ENCODE measurements at regions not wholly inside any gene's neighbourhood (a gene's known extent, or its start where the extent isn't known, plus 50 kb on each side); places are given as distances from the start of the nearest gene placed in this dataset.
"Not testable (repeated sequence)": the region's sequence is repeated elsewhere in the genome, so short reads cannot be mapped to it uniquely, and the experiment has no call there.

GRCh38 chrX:23458957-23459356 lies 124.3 kb downstream of the PTCHD1 start:
- DNase-seq = not testable (repeated sequence)

- no peak for DNase-seq
Observed at GRCh38 chrX:23465105-23465791, 130.6 kb downstream of the PTCHD1 start.

DNA sequence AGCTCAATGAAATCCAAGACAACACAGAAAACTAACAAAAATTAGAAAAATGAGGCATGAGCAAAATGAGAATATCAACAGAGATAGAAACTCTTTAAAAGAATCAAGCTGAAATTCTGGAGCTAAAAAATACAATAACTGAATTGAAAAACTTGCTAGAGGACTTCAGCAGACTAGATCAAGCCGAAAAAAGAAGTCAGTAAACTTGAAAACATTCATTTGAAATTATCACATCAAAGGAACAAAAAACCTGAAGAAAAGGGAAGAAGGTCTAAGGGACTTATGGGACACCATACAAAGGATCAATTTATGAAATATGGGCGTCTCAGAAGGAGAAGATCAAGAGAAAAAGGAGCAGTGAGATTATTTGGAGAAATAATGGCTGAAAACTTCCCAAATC lies 131.3 kb downstream of the PTCHD1 start:
- DNase-seq = no peak

- DNase-seq = no peak
Observed at GRCh38 chrX:23478056-23478455, 143.4 kb downstream of the PTCHD1 start.

DNA sequence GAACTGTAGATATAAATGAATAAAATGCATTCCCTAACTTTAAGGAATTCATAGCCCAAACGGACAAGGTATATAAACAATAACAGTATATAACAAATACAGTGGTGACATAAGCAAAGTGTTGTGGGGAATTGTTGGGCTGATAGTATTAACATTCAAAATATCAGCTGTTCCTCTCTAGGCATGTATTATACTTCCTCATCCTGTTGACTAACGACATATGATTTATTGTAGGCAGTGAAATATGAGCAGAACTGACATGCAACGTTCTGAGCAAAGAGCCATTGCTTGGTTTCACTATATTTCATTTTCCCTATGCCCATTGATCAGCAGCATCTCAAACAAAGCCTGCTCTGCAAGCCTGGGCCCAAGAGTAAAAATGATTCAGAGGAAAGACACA lies 143.9 kb downstream of the PTCHD1 start:
- no peak for DNase-seq

GRCh38 chrX:23482561-23482960 lies 147.9 kb downstream of the PTCHD1 start:
- no peak for DNase-seq

- DNase-seq = no peak
Observed at GRCh38 chrX:23483396-23483795, 148.7 kb downstream of the PTCHD1 start.

- no peak for DNase-seq
Observed at GRCh38 chrX:23493941-23494374, 159.3 kb downstream of the PTCHD1 start.

- DNase-seq = no peak
Observed at GRCh38 chrX:23494741-23495140, 160.1 kb downstream of the PTCHD1 start.

DNA sequence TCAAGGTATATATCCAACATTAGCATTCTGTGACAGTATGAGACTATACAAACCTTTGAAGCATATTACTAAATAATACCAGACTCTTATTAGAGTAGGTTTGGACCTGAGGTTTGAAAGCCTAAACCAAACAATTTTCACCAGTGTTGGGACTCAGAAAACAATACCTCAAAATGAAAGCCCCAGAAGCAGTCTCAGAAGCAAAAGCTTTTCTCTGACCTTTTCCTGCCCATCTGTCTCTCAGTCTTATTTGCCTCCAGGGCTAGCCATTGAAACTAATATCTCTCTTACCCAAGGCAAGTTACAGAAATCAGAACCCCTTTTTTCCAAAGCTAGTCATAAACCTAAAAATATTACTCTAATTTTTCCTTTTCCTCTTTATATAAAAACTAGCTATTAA lies 163.3 kb downstream of the PTCHD1 start:
- DNase-seq = no peak

GRCh38 chrX:23501974-23502373 lies 165.3 kb upstream of the PRDX4 start:
- no peak for DNase-seq

DNA sequence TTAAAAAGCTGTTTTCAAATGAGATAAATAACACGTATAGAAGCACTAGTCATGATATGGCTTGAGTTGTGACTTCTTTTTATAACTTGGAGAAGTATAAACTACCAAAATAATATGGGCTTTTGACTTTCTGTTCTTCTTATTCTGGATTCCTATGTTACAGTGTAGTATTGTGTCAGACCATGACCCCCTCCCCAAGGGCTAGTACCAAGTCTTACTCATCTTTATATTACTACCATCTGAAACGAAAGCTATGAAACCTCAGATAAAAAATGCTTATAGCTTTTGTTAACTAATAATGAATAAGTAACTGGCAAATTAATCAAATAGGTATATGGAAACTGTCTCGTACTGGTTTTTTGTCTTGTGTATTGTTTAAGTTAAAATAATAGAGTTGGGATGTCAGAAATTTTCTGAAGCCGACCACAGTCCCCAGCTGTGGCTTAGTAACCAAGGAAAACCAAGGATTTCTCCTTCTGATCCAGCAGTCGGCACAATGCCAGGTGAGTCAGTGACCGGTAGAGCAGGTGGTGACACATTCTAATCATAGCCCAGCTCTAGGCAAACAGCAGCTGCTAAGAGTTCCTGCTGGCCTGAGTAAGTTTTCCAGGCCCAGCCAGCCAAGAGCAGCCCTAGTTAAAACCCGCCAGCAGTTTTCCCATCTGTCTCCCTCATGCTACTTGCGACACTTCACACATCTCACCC lies 163.3 kb upstream of the PRDX4 start:
- no peak for DNase-seq

DNA sequence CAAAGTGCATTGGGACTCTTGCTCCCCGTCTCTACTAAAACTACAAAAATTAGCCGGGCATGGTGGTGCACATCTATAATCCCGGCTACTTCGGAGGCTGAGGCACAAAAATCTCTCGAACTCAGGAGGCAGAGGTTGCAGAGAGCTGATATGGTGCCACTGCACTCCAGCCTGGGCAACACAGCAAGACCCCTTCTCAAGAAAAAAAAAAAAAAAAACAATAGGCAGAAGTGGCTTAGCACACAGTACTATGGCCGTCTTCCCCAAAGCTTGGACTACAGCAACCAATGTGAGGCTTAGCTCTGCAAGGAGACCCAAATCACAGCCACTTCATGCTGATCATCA lies 162.8 kb upstream of the PRDX4 start:
- no peak for DNase-seq

- no peak for DNase-seq
Observed at GRCh38 chrX:23504895-23505294, 162.4 kb upstream of the PRDX4 start.

DNA sequence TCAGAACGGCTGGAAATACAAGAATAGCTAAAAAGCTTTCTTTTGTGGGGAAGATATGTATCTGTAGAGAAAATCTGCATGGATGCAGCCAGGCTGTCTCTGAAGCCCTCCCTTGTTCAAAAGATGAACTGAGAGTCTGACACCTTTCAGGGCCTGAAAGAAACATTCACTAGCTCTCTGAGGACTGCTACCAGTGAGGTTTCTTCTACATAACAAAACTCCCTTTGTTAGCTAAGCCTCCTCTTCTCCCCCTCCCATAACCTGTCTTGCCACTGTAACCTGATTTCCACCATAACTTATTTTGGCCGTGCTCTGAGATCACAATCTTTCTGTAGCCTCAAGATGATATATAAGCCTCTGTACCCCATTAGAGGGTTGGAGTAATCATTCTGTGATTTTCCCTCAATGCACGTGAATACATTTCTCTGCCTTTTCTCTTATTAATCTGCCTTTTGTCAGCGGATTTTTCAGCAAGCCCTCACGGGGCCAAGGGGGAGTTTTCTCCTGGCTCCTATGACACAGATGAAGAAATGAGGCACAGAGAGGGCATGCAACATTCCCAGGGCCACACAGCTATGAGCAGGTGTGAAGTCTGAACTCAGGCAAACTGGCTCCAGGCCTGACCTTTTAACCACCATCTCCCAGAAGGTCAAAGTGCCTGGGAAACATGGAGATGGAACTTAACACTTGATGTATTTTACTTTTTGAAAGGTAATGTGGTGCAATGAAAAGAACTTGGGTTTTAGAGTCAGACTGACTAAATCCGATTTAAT lies 161.6 kb upstream of the PRDX4 start:
- no peak for DNase-seq

- no peak for DNase-seq
Observed at GRCh38 chrX:23509256-23509655, 158.0 kb upstream of the PRDX4 start.

DNA sequence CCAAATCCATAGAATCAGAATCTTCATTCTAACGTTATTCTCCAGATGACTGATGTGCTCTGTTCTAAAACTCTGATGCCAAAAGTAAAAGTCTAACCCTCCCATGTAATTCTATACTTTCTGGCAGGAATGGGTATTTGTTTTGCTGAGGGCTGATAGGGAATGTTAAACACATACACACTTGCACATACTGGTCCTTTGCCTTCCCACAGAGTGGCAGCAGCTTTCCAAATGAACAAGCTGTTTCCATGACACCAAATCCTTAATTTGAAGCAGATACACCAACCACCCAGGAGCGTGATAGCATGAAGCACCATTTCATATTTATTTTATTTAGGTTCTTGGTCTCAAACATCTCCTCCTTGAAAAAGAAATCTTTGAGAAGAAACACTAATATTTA lies 155.5 kb upstream of the PRDX4 start:
- DNase-seq = no peak

- DNase-seq = no peak
Observed at GRCh38 chrX:23513121-23513520, 154.2 kb upstream of the PRDX4 start.

GRCh38 chrX:23514082-23514481 lies 153.2 kb upstream of the PRDX4 start:
- DNase-seq = no peak

- DNase-seq = no peak
Observed at GRCh38 chrX:23515028-23515427, 152.3 kb upstream of the PRDX4 start.

- not testable (repeated sequence) for DNase-seq
Observed at GRCh38 chrX:23523026-23523657, 144.2 kb upstream of the PRDX4 start.

DNA sequence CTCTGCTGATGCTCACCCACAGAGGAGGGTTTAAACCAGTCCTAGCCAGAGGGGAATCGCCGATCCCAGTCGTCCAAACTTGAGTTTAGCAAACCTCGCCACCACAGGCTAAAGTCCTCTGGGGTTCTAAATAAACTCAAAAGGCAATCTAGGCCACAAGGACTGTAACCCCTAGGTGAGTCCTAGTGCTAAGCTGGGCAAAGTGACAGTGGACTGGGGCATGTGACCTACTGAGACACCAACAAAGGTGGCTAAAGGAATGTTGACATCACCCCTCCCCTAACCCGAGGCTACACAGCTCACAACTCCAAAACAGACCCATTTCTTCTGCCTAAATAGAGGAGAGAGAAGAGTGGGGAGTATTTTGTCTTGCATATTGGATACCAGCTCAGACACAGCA lies 142.8 kb upstream of the PRDX4 start:
- DNase-seq = no peak

DNA sequence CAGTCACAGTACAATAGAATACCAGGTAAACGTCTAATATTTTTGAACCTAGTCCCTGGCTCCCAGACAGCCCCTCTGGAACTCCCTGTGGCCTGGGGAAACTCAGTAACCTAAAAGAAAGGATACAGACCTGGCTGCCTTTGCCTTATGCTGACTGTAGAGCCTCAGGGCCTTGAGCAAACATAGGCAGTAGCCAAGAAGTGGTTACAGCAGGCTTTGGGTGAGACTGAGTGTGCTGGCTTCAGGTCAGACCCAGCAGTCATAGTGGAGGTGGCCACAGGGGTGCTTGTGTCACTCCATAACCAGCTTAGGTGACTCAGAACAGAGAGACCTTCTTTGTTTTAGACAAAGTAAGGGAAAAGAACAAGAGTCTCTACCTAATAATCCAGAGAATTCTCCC lies 141.8 kb upstream of the PRDX4 start:
- no peak for DNase-seq
